Choroid plexus epithelial cell (primary cell): ENCODE measurements at regions not wholly inside any gene's neighbourhood (a gene's known extent, or its start where the extent isn't known, plus 50 kb on each side); places are given as distances from the start of the nearest gene placed in this dataset.

Source experiments
- DNase-seq: peaks from one replicate; pipeline ENCODE4 v3.0.0-alpha.2; 2010; ENCODE audit warnings: low read depth
- H3K4me3 ChIP-seq: 2 replicates; pipeline ENCODE4 v1.5.1; 2011; ENCODE audit warnings: low read depth, mild to moderate bottlenecking, control low read depth, low read length, moderate library complexity
- CTCF ChIP-seq: conservative IDR thresholded peaks from 2 replicates; pipeline ENCODE4 v1.5.1; 2011; ENCODE audit warnings: low read depth, mild to moderate bottlenecking, control low read depth, inconsistent platforms, low read length, moderate library complexity

DNA sequence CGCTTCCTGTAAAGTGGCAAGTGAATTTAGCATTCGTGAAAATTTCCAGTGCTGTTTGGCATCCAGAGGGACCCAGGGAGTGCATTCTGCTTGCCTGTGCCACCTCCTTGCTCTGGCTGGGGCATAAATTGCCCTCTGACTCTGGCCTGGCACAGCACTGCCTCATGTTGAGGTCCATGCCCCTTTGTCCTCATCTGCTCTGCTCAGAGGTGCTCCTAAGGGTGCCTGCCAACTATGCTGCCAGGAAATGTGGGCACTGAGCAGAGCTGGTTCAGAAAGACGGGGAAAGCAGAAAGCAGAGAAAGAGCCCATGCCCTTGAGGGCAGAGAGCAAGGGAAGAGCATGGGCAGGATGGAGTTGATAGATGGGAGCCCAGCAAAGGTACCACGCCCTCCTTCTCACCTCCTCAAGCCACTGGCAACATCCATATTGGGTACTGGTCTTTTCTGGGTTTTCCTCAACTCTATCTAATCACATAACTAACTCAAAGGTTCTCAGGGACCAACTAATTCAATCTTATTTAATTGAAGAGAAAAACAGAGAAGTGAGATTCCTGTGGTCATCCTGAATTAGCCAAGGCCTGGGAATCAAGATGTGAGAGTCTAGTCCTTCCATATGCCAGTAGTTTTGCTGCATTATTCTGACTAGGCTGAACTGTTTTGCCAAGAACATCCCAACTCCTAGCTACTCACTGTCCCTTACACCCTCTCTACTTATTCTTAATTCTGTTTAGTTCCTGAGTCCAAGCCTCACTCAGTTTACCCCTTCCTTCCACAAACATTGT lies 441.5 kb upstream of the TNP1 start:
- no peak for TF ChIP-seq CTCF
- H3K4me3 ChIP-seq: no peak overlapping the region
- no peak for DNase-seq

- no peak for TF ChIP-seq CTCF
- H3K4me3 ChIP-seq: no peak overlapping the region
- DNase-seq: no peak
These were observed 439.7 kb upstream of the TNP1 start for GRCh38 chr2:217299590-217299989.

- H3K4me3 ChIP-seq: no peak overlapping the region
- no peak for TF ChIP-seq CTCF
- DNase-seq: no peak
These were observed 437.2 kb upstream of the TNP1 start for GRCh38 chr2:217297096-217297495.

- DNase-seq: no peak
- no peak for TF ChIP-seq CTCF
- no peak overlapping the region for H3K4me3 ChIP-seq
These were observed 435.0 kb upstream of the TNP1 start for GRCh38 chr2:217294818-217295217.

GRCh38 chr2:217294211-217294610 lies 434.3 kb upstream of the TNP1 start:
- TF ChIP-seq CTCF: no peak
- H3K4me3 ChIP-seq: no peak overlapping the region
- no peak for DNase-seq

- H3K4me3 ChIP-seq: no peak overlapping the region
- TF ChIP-seq CTCF: no peak
- DNase-seq: no peak
These were observed 433.7 kb upstream of the TNP1 start for GRCh38 chr2:217293607-217294006.

GRCh38 chr2:217293046-217293445 lies 433.2 kb upstream of the TNP1 start:
- H3K4me3 ChIP-seq: no peak overlapping the region
- TF ChIP-seq CTCF: no peak
- DNase-seq: no peak
